KBM-7 (cell line): ENCODE measurements at regions not wholly inside any gene's neighbourhood (a gene's known extent, or its start where the extent isn't known, plus 50 kb on each side); places are given as distances from the start of the nearest gene placed in this dataset.

ENCODE experiments used
- DNase-seq: peaks from one replicate; pipeline ENCODE4 v3.0.0-alpha.2; 2015
- in situ Hi-C: fragments of 300-500 bp; cut with MboI; formaldehyde crosslinking; loops from 2 replicates; pipeline ENCODE4 v1.14.3; 2020; ENCODE audit warnings: low sequenced_read_pairs, low pct_unique_long_range_greater_than_20kb, mixed read lengths

- DNase-seq, result no peak
- in situ Hi-C loops, result no loop called here
Measured at GRCh38 chr7:125643302-125643701, 713.7 kb upstream of the POT1 start.

DNA sequence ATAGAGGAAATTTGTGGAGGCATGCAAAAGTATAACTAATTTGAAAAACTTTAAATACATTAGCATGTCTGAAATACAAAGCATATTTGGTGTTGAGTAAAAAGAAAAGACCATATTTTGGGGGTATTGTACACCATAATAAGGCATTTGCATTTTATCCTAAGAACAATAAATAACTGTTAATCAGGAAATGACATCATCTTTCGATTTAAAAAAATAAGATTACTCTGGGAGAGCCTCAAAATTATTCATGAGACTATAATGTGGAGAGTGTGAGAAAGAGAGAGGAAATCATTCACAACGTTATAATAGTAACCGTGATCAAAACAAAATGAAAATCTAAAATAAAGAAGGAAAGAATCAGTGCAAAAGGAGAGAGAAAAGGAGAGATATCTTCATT lies 712.3 kb upstream of the POT1 start:
- in situ Hi-C loops, result no loop called here
- no peak for DNase-seq

DNA sequence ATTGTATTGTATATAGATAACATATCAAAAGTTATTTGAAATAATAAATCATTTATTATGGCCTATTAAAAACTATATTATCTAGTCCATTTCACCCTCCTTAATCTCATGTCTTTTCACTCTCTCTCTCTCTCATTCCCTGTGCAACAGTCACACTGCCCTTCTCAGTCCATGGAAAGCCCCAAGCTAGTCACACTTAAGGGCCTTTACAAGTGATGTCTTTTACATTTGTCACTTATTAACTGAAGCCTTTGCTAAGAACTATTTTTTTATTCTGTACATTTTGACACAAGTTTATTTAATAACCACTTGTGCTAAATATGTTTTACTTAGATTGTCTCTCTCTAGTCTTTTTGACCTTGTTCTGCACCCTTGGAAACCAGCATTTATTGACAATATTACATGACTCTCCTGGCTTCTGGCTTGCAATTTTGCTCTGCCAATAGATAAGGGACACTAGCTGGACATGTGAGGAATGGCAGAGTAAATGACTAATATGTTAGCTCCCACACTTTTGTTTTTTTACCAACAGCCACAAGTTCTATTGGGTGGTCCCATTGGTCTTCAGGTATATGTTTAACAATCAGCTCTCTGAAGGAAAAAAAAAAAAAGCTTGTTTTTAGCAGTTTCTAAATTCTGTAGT lies 706.8 kb upstream of the POT1 start:
- no peak for DNase-seq
- in situ Hi-C loops, result no loop called here

DNA sequence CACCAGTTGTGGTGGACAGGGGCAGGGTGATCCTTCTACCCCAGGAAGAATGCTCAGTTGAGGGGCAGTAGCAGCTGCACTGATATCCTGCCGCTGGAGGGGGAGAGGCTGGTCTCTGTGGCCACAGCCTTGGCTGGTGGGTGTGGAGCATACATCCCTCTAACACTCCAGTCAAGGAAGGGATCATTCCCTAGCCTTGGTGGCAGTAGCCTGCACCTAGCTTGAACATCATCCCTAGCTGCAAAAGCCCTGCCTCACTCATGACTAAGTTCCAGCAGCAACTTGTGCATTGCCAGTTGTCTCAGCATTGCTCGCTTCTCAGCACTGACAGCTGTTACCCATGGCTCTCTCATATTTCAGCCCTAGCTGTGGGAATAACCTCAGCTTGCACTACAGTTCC lies 688.9 kb upstream of the POT1 start:
- in situ Hi-C loops, result no loop called here
- DNase-seq, result no peak

GRCh38 chr7:125611582-125611981 lies 682.0 kb upstream of the POT1 start:
- in situ Hi-C loops, result no loop called here
- DNase-seq, result no peak

- in situ Hi-C loops, result no loop called here
- DNase-seq, result no peak
Measured at GRCh38 chr7:125606671-125607070, 677.0 kb upstream of the POT1 start.

GRCh38 chr7:125605241-125605640 lies 675.6 kb upstream of the POT1 start:
- in situ Hi-C loops, result no loop called here
- peak; percentile 20 for DNase-seq

GRCh38 chr7:125602441-125602840 lies 672.8 kb upstream of the POT1 start:
- no peak for DNase-seq
- in situ Hi-C loops, result no loop called here

DNA sequence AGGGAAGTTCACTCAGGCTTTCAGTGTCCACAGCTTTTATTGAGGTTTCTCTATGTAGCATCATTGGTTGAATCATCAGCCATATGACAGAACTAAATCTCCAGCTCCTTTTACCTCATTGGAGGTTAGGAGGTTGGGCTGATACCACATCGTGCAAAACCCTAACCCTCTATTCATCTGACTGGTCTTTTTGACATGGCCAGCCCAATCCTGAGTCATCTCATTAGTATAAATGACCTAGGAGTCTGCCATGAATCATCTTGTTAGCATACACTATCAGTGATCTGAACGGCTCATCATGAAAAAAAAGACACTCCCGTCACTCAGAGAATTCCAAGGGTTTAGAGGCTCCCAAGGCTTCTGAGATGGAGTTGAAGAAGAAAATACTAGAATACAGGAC lies 669.8 kb upstream of the POT1 start:
- in situ Hi-C loops, result no loop called here
- DNase-seq, result no peak

- in situ Hi-C loops, result no loop called here
- peak; percentile 55 for DNase-seq
Measured at GRCh38 chr7:125592331-125592730, 662.7 kb upstream of the POT1 start.

GRCh38 chr7:125573126-125573525 lies 643.5 kb upstream of the POT1 start:
- DNase-seq, result no peak
- in situ Hi-C loops, result no loop called here

GRCh38 chr7:125572414-125572813 lies 642.8 kb upstream of the POT1 start:
- in situ Hi-C loops, result no loop called here
- DNase-seq, result no peak

- peak; percentile 65 for DNase-seq
- in situ Hi-C loops, result no loop called here
Measured at GRCh38 chr7:125568799-125569198, 639.2 kb upstream of the POT1 start.

DNA sequence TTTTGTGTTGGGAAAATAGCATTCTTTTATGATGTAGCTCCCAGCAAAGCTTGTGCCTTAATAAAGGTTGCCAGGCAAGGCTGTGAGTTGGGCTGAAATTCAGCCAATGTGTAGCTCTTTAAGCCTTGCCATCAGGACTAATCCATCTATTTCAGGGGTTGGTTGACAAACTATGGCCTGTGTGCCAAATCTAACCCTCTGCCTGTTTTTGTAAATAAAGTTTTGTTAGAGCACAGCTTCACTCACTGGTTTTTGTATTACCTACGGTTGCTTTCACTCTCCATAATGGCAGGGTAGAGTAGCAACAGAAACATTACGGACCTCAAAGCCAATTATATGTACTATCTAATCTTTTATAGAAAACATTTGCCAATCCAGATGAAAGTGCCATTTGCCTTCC lies 638.1 kb upstream of the POT1 start:
- peak; percentile 69 for DNase-seq
- in situ Hi-C loops, result no loop called here

DNA sequence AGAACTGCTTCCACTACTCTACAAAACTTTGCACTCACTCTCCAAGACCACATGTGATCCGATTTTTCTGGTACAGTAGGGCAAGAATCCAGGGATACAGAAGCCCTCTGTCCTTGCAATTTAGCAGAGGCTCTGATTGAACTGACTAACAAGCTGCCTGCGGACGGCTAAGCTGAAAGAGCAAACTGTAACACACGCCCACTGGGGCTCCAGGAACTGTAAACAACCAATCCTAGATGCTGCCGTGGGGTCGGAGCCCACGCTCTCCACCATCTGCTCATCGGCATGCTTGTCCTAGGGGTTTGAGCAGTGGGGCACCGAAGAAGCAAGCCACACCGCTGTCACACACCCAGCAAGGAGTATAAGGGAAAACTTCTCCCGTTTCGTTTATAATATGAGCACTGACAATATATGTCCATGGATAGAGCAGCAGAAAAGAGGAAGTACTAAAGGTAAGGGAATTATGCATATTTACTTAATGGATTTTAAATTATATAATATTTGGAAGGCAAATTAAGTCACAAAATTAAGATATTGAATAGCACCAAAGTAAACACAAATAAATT lies 634.4 kb upstream of the POT1 start:
- in situ Hi-C loops, result no loop called here

DNA sequence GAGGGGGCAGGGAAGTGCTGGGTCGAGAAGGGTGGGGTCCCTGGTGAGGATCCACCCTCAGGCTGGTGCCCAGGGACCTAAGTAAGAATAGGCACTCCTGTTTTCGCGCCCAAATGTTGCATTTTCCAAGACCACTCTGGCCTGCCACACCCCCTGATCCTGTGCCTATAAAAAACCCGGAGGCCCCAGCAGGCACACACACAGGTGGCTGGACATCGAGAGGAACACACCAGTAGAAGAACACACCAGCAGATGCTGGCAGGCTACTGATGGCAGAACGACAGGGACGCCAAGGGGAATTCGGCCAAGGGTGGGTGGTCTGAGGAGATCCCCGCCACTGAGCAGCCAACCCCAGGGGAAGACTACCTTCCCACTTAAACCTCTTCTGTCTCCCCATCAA lies 633.9 kb upstream of the POT1 start:
- DNase-seq, result peak; percentile 82
- in situ Hi-C loops, result no loop called here

More for the DNA sequence above, 634.4 kb upstream of the POT1 start:
- DNase-seq, result peak; percentile 95

DNA sequence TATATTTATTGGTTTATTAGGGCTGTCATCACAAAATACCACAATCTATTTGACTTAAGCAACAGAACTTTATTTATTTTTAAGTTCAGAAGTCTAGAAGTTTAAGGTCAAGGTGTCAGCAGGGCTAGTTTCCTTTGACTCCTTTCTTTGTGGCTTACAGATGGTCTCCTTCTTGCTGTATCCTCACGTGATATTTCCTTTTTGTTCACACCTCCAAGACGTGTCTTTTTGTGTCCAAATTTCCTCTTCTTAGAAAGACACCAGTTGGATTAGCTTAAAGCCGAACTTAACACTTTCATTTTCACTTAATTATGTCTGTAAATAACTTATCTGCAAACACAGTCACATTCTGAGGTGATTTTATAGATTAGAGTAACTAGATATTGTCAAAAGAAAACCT lies 631.4 kb upstream of the POT1 start:
- in situ Hi-C loops, result no loop called here
- DNase-seq, result no peak

DNA sequence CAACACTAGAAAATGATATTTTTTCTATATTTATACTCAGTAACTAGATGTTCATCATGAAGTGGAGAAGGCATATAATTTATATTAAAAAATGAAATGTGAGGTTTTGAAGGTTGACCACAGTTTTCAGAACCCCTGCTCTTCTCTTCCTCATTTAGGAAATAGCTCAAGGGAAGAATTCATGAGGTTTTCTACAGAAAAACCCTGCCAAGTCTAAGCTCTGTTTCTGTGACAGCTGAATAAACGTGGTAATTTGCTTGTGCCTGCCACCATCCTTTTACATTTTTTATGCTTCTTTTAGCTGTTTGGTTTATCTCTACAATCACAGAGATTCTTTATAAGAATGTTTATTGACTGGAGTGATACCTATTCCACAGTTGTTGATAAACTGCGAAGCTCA lies 630.3 kb upstream of the POT1 start:
- in situ Hi-C loops, result no loop called here
- peak; percentile 42 for DNase-seq

DNA sequence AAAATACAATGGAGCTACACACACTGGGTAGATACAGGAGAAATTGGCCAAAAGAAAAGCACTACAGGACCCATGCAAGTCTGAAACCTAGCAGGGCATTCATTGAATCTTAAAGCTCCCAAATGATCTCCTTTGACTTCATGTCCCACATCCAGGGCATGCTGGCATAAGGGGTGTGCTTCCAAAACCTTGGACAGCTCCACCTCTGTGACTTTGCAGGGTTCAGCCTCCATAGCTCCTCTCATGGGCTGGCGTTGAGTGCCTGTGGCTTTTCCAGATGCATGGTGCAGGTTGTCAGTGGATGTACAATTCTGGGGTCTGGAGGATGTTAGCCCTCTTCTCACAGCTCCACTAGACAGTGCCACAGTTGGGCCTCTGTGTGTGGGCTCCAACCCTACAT lies 626.3 kb upstream of the POT1 start:
- no peak for DNase-seq
- in situ Hi-C loops, result no loop called here

- in situ Hi-C loops, result no loop called here
- DNase-seq, result no peak
Measured at GRCh38 chr7:125551008-125551407, 621.4 kb upstream of the POT1 start.

GRCh38 chr7:125547505-125547904 lies 617.9 kb upstream of the POT1 start:
- no peak for DNase-seq
- in situ Hi-C loops, result no loop called here
